Smooth muscle cell (in vitro differentiated cells): ENCODE measurements at regions not wholly inside any gene's neighbourhood (a gene's known extent, or its start where the extent isn't known, plus 50 kb on each side); places are given as distances from the start of the nearest gene placed in this dataset.
A peak's percentile ranks its signal among the peaks of the same experiment; 100 is the strongest.

Experiments
- DNase-seq: peaks from one replicate; lab custom pipeline; 2025; ENCODE audit not compliant: unreplicated experiment; lab: John Stamatoyannopoulos, UW
- H2AFZ ChIP-seq: fragments of 200-600 bp; sonication (generic); 2 replicates; pipeline ENCODE4 v1.6.0; 2016; ENCODE audit warnings: antibody characterized with exemption, low read depth, mild to moderate bottlenecking
- H3F3A ChIP-seq: fragments of 200-600 bp; sonication (generic); 2 replicates; pipeline ENCODE4 v1.6.0; 2017; ENCODE audit warnings: antibody characterized with exemption, low read depth
- H3K27ac ChIP-seq: fragments of 200-600 bp; sonication (generic); 2 replicates; pipeline ENCODE4 v1.5.1; 2016; ENCODE audit warnings: low read depth, mild to moderate bottlenecking
- H3K27me3 ChIP-seq: fragments of 200-600 bp; sonication (generic); 2 replicates; pipeline ENCODE4 v1.6.1; 2016; ENCODE audit warnings: low read depth, mild to moderate bottlenecking
- H3K36me3 ChIP-seq: fragments of 200-600 bp; sonication (generic); 2 replicates; pipeline ENCODE4 v1.5.1; 2016; ENCODE audit warnings: low read depth
- H3K4me1 ChIP-seq: fragments of 200-600 bp; sonication (generic); 2 replicates; pipeline ENCODE4 v1.5.1; 2016; ENCODE audit warnings: low read depth
- H3K4me2 ChIP-seq: fragments of 200-600 bp; sonication (generic); 2 replicates; pipeline ENCODE4 v1.6.0; 2016; ENCODE audit warnings: mild to moderate bottlenecking
- H3K4me3 ChIP-seq: fragments of 200-600 bp; sonication (generic); 2 replicates; pipeline ENCODE4 v1.5.1; 2016; ENCODE audit warnings: mild to moderate bottlenecking
- H3K79me2 ChIP-seq: fragments of 200-600 bp; sonication (generic); 2 replicates; pipeline ENCODE4 v1.6.0; 2016; ENCODE audit warnings: low read depth, mild to moderate bottlenecking
- H3K9ac ChIP-seq: fragments of 200-600 bp; sonication (generic); 2 replicates; pipeline ENCODE4 v1.6.0; 2016; ENCODE audit warnings: low read depth
- H3K9me3 ChIP-seq: fragments of 200-600 bp; sonication (generic); replicated peaks from 2 replicates; pipeline ENCODE4 v1.5.1; 2016; ENCODE audit warnings: low read depth
- H4K20me1 ChIP-seq: fragments of 200-600 bp; sonication (generic); 2 replicates; pipeline ENCODE4 v1.6.0; 2016; ENCODE audit warnings: low read depth
- CTCF ChIP-seq: fragments of 200-600 bp; sonication (generic); IDR thresholded peaks from 2 replicates; pipeline ENCODE4 v1.5.1; 2017; ENCODE audit warnings: borderline replicate concordance, mild to moderate bottlenecking, antibody characterized with exemption; ENCODE audit not compliant: insufficient read depth, poor library complexity, severe bottlenecking
- WGBS: methylation state at CpG from one replicate; pipeline ENCODE4 v1.1.7; 2016; ENCODE audit warnings: low lambda C conversion rate; 5-methylcytosine and 5-hydroxymethylcytosine counted together

- H3K27ac ChIP-seq = no peak overlapping the region
- H3K27me3 ChIP-seq = no peaks in the 10 kb centered on the region
- H3K36me3 ChIP-seq = no peaks in the 10 kb centered on the region
- H3K4me2 ChIP-seq = no peak overlapping the region
- no peak for TF ChIP-seq CTCF
- H3K79me2 ChIP-seq = no peaks in the 10 kb centered on the region
- H3K9me3 ChIP-seq = no peaks in the 10 kb centered on the region
- no peak overlapping the region for H3K4me3 ChIP-seq
- H3K9ac ChIP-seq = no peak overlapping the region
- H3F3A ChIP-seq = no peaks in the 10 kb centered on the region
- 55% methylated on average over 4 of the region's 4 CpGs for WGBS
- peaks cover 4% of the 10 kb centered on the region for H3K4me1 ChIP-seq
- DNase-seq = no peak
- no peak overlapping the region for H2AFZ ChIP-seq
- H4K20me1 ChIP-seq = no peaks in the 10 kb centered on the region
Observed at GRCh38 chr3:64388886-64389285, 163.6 kb upstream of the PRICKLE2 start.

- no peak overlapping the region for H3K27ac ChIP-seq
- H3F3A ChIP-seq = no peaks in the 10 kb centered on the region
- no peak for DNase-seq
- no peaks in the 10 kb centered on the region for H4K20me1 ChIP-seq
- no peaks in the 10 kb centered on the region for H3K27me3 ChIP-seq
- no peaks in the 10 kb centered on the region for H3K9me3 ChIP-seq
- no peak overlapping the region for H3K4me2 ChIP-seq
- WGBS = 96% methylated on average over 4 of the region's 4 CpGs
- no peaks in the 10 kb centered on the region for H3K79me2 ChIP-seq
- no peak overlapping the region for H3K4me3 ChIP-seq
- no peak for TF ChIP-seq CTCF
- H2AFZ ChIP-seq = no peak overlapping the region
- H3K4me1 ChIP-seq = peaks cover 4% of the 10 kb centered on the region
- no peaks in the 10 kb centered on the region for H3K36me3 ChIP-seq
- H3K9ac ChIP-seq = no peak overlapping the region
Observed at GRCh38 chr3:64387688-64388087, 162.4 kb upstream of the PRICKLE2 start.

- H3K27ac ChIP-seq = peak overlapping the region; percentile 45
- no peak for DNase-seq
- H3K27me3 ChIP-seq = no peaks in the 10 kb centered on the region
- 96% methylated on average over 5 of the region's 5 CpGs for WGBS
- no peaks in the 10 kb centered on the region for H4K20me1 ChIP-seq
- no peaks in the 10 kb centered on the region for H3K79me2 ChIP-seq
- H3F3A ChIP-seq = no peaks in the 10 kb centered on the region
- H3K4me1 ChIP-seq = peaks cover 4% of the 10 kb centered on the region
- H3K9me3 ChIP-seq = no peaks in the 10 kb centered on the region
- H3K4me3 ChIP-seq = no peak overlapping the region
- H3K4me2 ChIP-seq = no peak overlapping the region
- no peak for TF ChIP-seq CTCF
- H2AFZ ChIP-seq = no peak overlapping the region
- no peaks in the 10 kb centered on the region for H3K36me3 ChIP-seq
- H3K9ac ChIP-seq = no peak overlapping the region
Observed at GRCh38 chr3:64385277-64385676, 160.0 kb upstream of the PRICKLE2 start.

GRCh38 chr3:64384561-64384960 is 159.3 kb upstream of the PRICKLE2 start:
- Histone ChIP-seq H3K4me1 (peaks cover 4% of the 10 kb centered on the region), H2AFZ (no peak overlapping the region), H3K27ac (peak overlapping the region; percentile 45), H3F3A (no peaks in the 10 kb centered on the region), H3K9me3 (no peaks in the 10 kb centered on the region), H3K27me3 (no peaks in the 10 kb centered on the region), H3K9ac (no peak overlapping the region), H4K20me1 (no peaks in the 10 kb centered on the region), H3K36me3 (no peaks in the 10 kb centered on the region), H3K4me3 (no peak overlapping the region), H3K4me2 (peak overlapping the region; percentile 2), H3K79me2 (no peaks in the 10 kb centered on the region)
- no peak for TF ChIP-seq CTCF
- WGBS = 29% methylated on average over 3 of the region's 3 CpGs
- no peak for DNase-seq
